ENCODE measurements at regions not wholly inside any gene's neighbourhood (a gene's known extent, or its start where the extent isn't known, plus 50 kb on each side); places are given as distances from the start of the nearest gene placed in this dataset.

DNA sequence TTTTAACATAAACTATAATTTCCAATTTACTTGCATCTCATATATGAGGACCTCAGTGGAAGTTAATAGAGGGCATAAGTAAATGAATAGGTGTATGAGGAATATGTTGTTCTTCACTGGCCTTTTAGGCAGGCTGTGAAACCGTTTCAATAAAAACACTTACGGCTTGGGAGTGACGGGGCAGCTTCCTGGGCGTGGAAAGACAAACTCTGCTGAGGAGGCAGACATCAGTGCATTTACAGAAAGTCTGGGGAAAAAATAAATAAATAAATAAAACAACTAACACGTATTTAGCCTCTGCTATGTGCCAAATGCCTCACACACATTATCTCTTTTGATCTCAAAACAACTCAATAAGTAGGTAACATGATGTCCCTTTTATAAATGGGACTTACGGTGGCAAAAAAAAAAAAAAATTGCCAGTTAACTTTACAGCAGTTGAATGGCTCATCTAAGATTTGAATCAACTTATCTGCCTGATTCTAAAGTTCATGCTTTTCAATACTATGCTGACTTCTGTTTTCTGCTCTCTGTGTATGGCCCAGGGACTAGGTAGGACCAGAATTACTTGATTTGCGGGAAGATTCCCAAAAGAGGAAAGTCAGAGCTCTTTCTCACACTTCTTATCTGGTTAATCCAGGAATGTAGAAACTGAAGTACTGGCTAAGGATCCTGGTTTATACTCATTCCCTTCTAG, 77.5 kb upstream of the LRATD1 start:
- no peak overlapping the region for H3K4me3 ChIP-seq
- H3K27ac ChIP-seq: no peak overlapping the region
- no peaks in the 10 kb centered on the region for H3K36me3 ChIP-seq
- H3K9me3 ChIP-seq: no peaks in the 10 kb centered on the region
- H3K4me1 ChIP-seq: no peaks in the 10 kb centered on the region
- WGBS, 2 donors: 67 to 69% methylated on average over 7 of the region's 7 CpGs
- TF ChIP-seq POLR2A (IDR thresholded peaks at IDR 0.05) (no peak), EP300 (IDR thresholded peaks at IDR 0.05) (no peak), CTCF (IDR thresholded peaks at IDR 0.05) (no peak)
- no peaks in the 10 kb centered on the region for H3K27me3 ChIP-seq
- DNase-seq (ENCODE audit: low spot score in 2 of 2): no peak

DNA sequence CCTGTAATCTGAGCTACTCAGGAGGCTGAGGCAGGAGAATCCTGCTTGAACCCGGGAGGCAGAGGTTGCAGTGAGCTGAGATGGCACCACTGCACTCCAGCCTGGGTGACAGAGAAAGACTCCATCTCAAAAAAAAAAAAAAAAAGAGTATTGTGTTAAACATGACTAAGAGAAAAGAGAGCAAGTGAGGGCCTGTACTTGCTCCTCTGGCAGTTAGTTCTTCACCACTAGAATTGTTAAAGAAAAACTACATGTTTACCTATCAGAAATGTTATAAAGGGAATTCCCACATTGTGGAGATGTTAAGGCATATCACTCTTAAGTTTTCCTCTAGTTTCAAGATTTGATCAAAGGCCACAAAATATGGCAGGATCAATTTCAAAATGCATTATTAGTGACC, 75.4 kb upstream of the LRATD1 start:
- no peaks in the 10 kb centered on the region for H3K4me1 ChIP-seq
- 87 to 93% methylated on average over 1 of the region's 1 CpG for WGBS, 2 donors
- TF ChIP-seq CTCF (IDR thresholded peaks at IDR 0.05) (no peak), POLR2A (IDR thresholded peaks at IDR 0.05) (no peak), EP300 (IDR thresholded peaks at IDR 0.05) (no peak)

GRCh38 chr2:14557916-14558315, 74.6 kb upstream of the LRATD1 start:
- H3K4me3 ChIP-seq: no peak overlapping the region
- DNase-seq (ENCODE audit: low spot score in 2 of 2): no peak
- no peaks in the 10 kb centered on the region for H3K9me3 ChIP-seq
- no peak for TF ChIP-seq CTCF (IDR thresholded peaks at IDR 0.05)
- no peak for TF ChIP-seq EP300 (IDR thresholded peaks at IDR 0.05)
- no peak for TF ChIP-seq POLR2A (IDR thresholded peaks at IDR 0.05)
- H3K27me3 ChIP-seq: no peaks in the 10 kb centered on the region
- H3K36me3 ChIP-seq: no peaks in the 10 kb centered on the region
- 64 to 65% methylated on average over 2 of the region's 2 CpGs for WGBS, 2 donors
- no peaks in the 10 kb centered on the region for H3K4me1 ChIP-seq
- H3K27ac ChIP-seq: no peak overlapping the region

More for the DNA sequence above, 75.4 kb upstream of the LRATD1 start:
- H3K27me3 ChIP-seq: no peaks in the 10 kb centered on the region
- H3K27ac ChIP-seq: no peak overlapping the region
- DNase-seq (ENCODE audit: low spot score in 2 of 2): no peak
- no peak overlapping the region for H3K4me3 ChIP-seq
- no peaks in the 10 kb centered on the region for H3K9me3 ChIP-seq
- no peaks in the 10 kb centered on the region for H3K36me3 ChIP-seq

GRCh38 chr2:14558335-14558919, 74.1 kb upstream of the LRATD1 start:
- Histone ChIP-seq H3K27ac (no peak overlapping the region), H3K9me3 (no peaks in the 10 kb centered on the region), H3K36me3 (no peaks in the 10 kb centered on the region), H3K27me3 (no peaks in the 10 kb centered on the region), H3K4me1 (no peaks in the 10 kb centered on the region), H3K4me3 (no peak overlapping the region)
- TF ChIP-seq CTCF (IDR thresholded peaks at IDR 0.05): no peak
- TF ChIP-seq POLR2A (IDR thresholded peaks at IDR 0.05): no peak
- no peak for TF ChIP-seq EP300 (IDR thresholded peaks at IDR 0.05)
- 85 to 88% methylated on average over 3 of the region's 3 CpGs for WGBS, 2 donors
- no peak for DNase-seq (ENCODE audit: low spot score in 2 of 2)

DNA sequence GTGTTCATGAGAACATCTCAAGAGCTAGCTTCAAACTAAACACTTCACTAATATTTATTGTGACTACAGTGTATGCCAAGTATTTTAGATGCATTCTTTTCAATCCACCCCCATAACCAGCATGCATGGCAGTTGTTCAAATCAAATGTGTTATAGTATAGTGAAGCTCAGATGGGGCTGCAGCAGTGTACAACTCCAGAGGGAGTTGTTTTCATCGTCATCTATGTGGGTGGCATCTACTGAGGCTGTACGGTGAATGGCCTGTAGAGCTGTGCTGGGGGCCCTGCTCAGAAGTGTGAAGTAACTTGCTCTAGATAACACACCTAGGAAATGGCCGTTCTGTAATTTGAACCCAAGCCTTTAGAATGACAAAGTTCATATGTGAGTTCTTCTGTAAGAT, 71.8 kb upstream of the LRATD1 start:
- TF ChIP-seq POLR2A (IDR thresholded peaks at IDR 0.05) (no peak), EP300 (IDR thresholded peaks at IDR 0.05) (no peak), CTCF (IDR thresholded peaks at IDR 0.05) (no peak)
- DNase-seq (ENCODE audit: low spot score in 2 of 2): no peak
- 37 to 45% methylated on average over 3 of the region's 3 CpGs for WGBS, 2 donors
- no peaks in the 10 kb centered on the region for H3K27me3 ChIP-seq
- no peaks in the 10 kb centered on the region for H3K9me3 ChIP-seq
- no peaks in the 10 kb centered on the region for H3K36me3 ChIP-seq
- H3K27ac ChIP-seq: no peak overlapping the region
- H3K4me1 ChIP-seq: no peaks in the 10 kb centered on the region
- H3K4me3 ChIP-seq: no peak overlapping the region

Data from tibial nerve (tissue), 4 donors.